Fibroblast of the conjunctiva (primary cell): ENCODE measurements at regions not wholly inside any gene's neighbourhood (a gene's known extent, or its start where the extent isn't known, plus 50 kb on each side); places are given as distances from the start of the nearest gene placed in this dataset.
"Not testable (repeated sequence)": the region's sequence is repeated elsewhere in the genome, so short reads cannot be mapped to it uniquely, and the experiment has no call there.

Experiments used
- DNase-seq: peaks from one replicate; pipeline ENCODE4 v3.0.0-alpha.2; 2010; ENCODE audit warnings: low read depth

DNA sequence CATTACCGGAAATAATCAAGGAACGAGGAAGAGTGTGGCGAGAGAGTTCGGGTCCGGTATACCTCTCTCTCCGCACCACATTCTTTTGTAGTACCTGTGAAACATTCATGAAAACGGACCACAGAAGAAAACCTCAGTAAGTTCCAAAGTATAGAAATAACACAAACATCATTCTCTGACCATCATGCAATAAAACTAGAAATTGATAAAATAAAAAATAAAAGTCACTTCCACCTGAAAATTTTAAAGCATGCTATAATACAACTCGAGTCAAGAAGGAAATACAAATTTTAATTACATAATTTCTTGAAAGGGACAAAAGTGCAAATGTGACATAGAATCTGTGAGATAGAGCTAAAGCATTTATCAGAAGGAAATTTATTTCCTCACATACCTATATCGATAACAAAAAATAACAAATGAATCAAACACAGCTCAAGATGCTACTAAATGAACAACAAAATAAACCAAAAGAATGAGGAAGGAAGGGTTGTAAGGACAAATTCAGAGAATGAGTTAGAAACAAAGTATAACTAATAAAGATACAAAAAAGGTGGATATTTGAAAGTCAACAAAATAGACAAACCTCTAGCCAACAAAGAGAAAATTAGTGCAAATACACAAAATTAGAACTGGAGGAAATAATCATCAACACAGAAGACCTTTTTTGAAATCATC lies 84.2 kb downstream of the TRIM27 start:
- no peak for DNase-seq

DNA sequence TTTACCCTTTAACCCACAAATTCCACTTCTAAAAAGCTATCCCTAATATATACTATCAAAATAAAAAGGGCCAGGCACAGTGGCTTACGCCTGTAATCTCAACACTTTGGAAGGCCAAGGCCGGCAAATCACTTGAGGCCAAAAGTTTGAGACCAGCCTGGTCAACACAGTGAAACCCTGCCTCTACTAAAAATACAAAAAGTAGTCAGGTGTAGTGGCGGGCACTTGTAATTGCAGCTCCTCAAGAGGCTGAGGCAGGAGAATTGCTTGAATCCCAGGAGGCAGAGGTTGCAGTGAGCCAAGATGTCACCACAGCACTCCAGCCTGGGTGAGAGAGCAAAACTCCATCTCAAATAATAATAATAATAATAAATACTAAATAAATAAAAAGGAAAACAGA lies 82.5 kb downstream of the TRIM27 start:
- DNase-seq: no peak

- DNase-seq: not testable (repeated sequence)
Measured at GRCh38 chr6:28848756-28849155, 75.0 kb downstream of the TRIM27 start.
